ENCODE measurements at regions not wholly inside any gene's neighbourhood (a gene's known extent, or its start where the extent isn't known, plus 50 kb on each side); places are given as distances from the start of the nearest gene placed in this dataset.
"Not testable (repeated sequence)": the region's sequence is repeated elsewhere in the genome, so short reads cannot be mapped to it uniquely, and the experiment has no call there.

- H3K27me3 Mint-ChIP-seq; intact Hi-C loops (cut with DNase I, micrococcal nuclease); ATAC-seq (ENCODE audit: poor library complexity); DNase-seq; H3K27ac ChIP-seq (ENCODE audit: low read depth in 1 of 2, low read length in 2 of 2); CTCF ChIA-PET; H3K9me3 Mint-ChIP-seq; H3K4me3 ChIP-seq (ENCODE audit: low read length); POLR2A ChIA-PET; H3K27ac Mint-ChIP-seq; H3K9me3 ChIP-seq (ENCODE audit: control insufficient read depth in 1 of 2, insufficient read depth in 1 of 2, low read length in 2 of 2); H3K4me1 Mint-ChIP-seq (ENCODE audit: low read depth); H3K4me1 ChIP-seq (ENCODE audit: insufficient read depth, low read length); H3K4me3 Mint-ChIP-seq; H3K36me3 Mint-ChIP-seq (ENCODE audit: low read depth); H3K36me3 ChIP-seq (ENCODE audit: insufficient read depth, low read length); H3K27me3 ChIP-seq (ENCODE audit: control insufficient read depth in 1 of 2, insufficient read depth in 2 of 2, low read length in 2 of 2): not testable (repeated sequence)
Measured at GRCh38 chr7:76807588-76808100, 180.6 kb upstream of the POMZP3 start.

- H3K36me3 ChIP-seq (ENCODE audit: insufficient read depth, low read length); DNase-seq; H3K27me3 ChIP-seq (ENCODE audit: control insufficient read depth in 1 of 2, insufficient read depth in 2 of 2, low read length in 2 of 2); H3K4me3 Mint-ChIP-seq; POLR2A ChIA-PET; H3K9me3 Mint-ChIP-seq; H3K36me3 Mint-ChIP-seq (ENCODE audit: low read depth); H3K27me3 Mint-ChIP-seq; H3K27ac Mint-ChIP-seq; H3K9me3 ChIP-seq (ENCODE audit: control insufficient read depth in 1 of 2, insufficient read depth in 1 of 2, low read length in 2 of 2); CTCF ChIA-PET; H3K4me1 Mint-ChIP-seq (ENCODE audit: low read depth); intact Hi-C loops (cut with DNase I, micrococcal nuclease); ATAC-seq (ENCODE audit: poor library complexity); H3K4me1 ChIP-seq (ENCODE audit: insufficient read depth, low read length); H3K27ac ChIP-seq (ENCODE audit: low read depth in 1 of 2, low read length in 2 of 2); H3K4me3 ChIP-seq (ENCODE audit: low read length): not testable (repeated sequence)
Measured at GRCh38 chr7:76806460-76806859, 179.4 kb upstream of the POMZP3 start.

GRCh38 chr7:76806010-76806409 lies 178.9 kb upstream of the POMZP3 start:
- H3K9me3 ChIP-seq (ENCODE audit: control insufficient read depth in 1 of 2, insufficient read depth in 1 of 2, low read length in 2 of 2); POLR2A ChIA-PET; H3K9me3 Mint-ChIP-seq; H3K27me3 ChIP-seq (ENCODE audit: control insufficient read depth in 1 of 2, insufficient read depth in 2 of 2, low read length in 2 of 2); H3K4me3 ChIP-seq (ENCODE audit: low read length); H3K36me3 Mint-ChIP-seq (ENCODE audit: low read depth); H3K27me3 Mint-ChIP-seq; H3K4me1 ChIP-seq (ENCODE audit: insufficient read depth, low read length); intact Hi-C loops (cut with DNase I, micrococcal nuclease); H3K4me3 Mint-ChIP-seq; CTCF ChIA-PET; H3K27ac ChIP-seq (ENCODE audit: low read depth in 1 of 2, low read length in 2 of 2); H3K27ac Mint-ChIP-seq; ATAC-seq (ENCODE audit: poor library complexity); H3K4me1 Mint-ChIP-seq (ENCODE audit: low read depth); H3K36me3 ChIP-seq (ENCODE audit: insufficient read depth, low read length): not testable (repeated sequence)
- peak in 1 of 14 experiments; percentile 11 for DNase-seq

GRCh38 chr7:76805262-76805661 lies 178.2 kb upstream of the POMZP3 start:
- H3K36me3 ChIP-seq (ENCODE audit: insufficient read depth, low read length); CTCF ChIA-PET; H3K27ac ChIP-seq (ENCODE audit: low read depth in 1 of 2, low read length in 2 of 2); POLR2A ChIA-PET; ATAC-seq (ENCODE audit: poor library complexity); H3K27me3 ChIP-seq (ENCODE audit: control insufficient read depth in 1 of 2, insufficient read depth in 2 of 2, low read length in 2 of 2); H3K4me3 Mint-ChIP-seq; DNase-seq; H3K36me3 Mint-ChIP-seq (ENCODE audit: low read depth); H3K27me3 Mint-ChIP-seq; H3K9me3 ChIP-seq (ENCODE audit: control insufficient read depth in 1 of 2, insufficient read depth in 1 of 2, low read length in 2 of 2); H3K4me1 Mint-ChIP-seq (ENCODE audit: low read depth); H3K4me1 ChIP-seq (ENCODE audit: insufficient read depth, low read length); H3K9me3 Mint-ChIP-seq; H3K4me3 ChIP-seq (ENCODE audit: low read length); intact Hi-C loops (cut with DNase I, micrococcal nuclease); H3K27ac Mint-ChIP-seq: not testable (repeated sequence)

- H3K4me3 Mint-ChIP-seq; CTCF ChIA-PET; POLR2A ChIA-PET; H3K4me1 Mint-ChIP-seq (ENCODE audit: low read depth); H3K9me3 ChIP-seq (ENCODE audit: control insufficient read depth in 1 of 2, insufficient read depth in 1 of 2, low read length in 2 of 2); H3K36me3 ChIP-seq (ENCODE audit: insufficient read depth, low read length); H3K27me3 ChIP-seq (ENCODE audit: control insufficient read depth in 1 of 2, insufficient read depth in 2 of 2, low read length in 2 of 2); H3K27ac ChIP-seq (ENCODE audit: low read depth in 1 of 2, low read length in 2 of 2); H3K4me3 ChIP-seq (ENCODE audit: low read length); H3K27me3 Mint-ChIP-seq; DNase-seq; H3K27ac Mint-ChIP-seq; H3K9me3 Mint-ChIP-seq; H3K4me1 ChIP-seq (ENCODE audit: insufficient read depth, low read length); H3K36me3 Mint-ChIP-seq (ENCODE audit: low read depth); intact Hi-C loops (cut with DNase I, micrococcal nuclease); ATAC-seq (ENCODE audit: poor library complexity): not testable (repeated sequence)
Measured at GRCh38 chr7:76797639-76798038, 170.6 kb upstream of the POMZP3 start.

GRCh38 chr7:76780693-76781092 lies 153.6 kb upstream of the POMZP3 start:
- DNase-seq; H3K36me3 ChIP-seq (ENCODE audit: insufficient read depth, low read length); H3K4me3 Mint-ChIP-seq; POLR2A ChIA-PET; H3K27ac Mint-ChIP-seq; H3K4me1 ChIP-seq (ENCODE audit: insufficient read depth, low read length); ATAC-seq (ENCODE audit: poor library complexity); H3K4me3 ChIP-seq (ENCODE audit: low read length); H3K9me3 Mint-ChIP-seq; H3K36me3 Mint-ChIP-seq (ENCODE audit: low read depth); H3K27me3 ChIP-seq (ENCODE audit: control insufficient read depth in 1 of 2, insufficient read depth in 2 of 2, low read length in 2 of 2); H3K27ac ChIP-seq (ENCODE audit: low read depth in 1 of 2, low read length in 2 of 2); H3K9me3 ChIP-seq (ENCODE audit: control insufficient read depth in 1 of 2, insufficient read depth in 1 of 2, low read length in 2 of 2); H3K4me1 Mint-ChIP-seq (ENCODE audit: low read depth); H3K27me3 Mint-ChIP-seq; CTCF ChIA-PET; intact Hi-C loops (cut with DNase I, micrococcal nuclease): not testable (repeated sequence)

GRCh38 chr7:76774279-76774678 lies 147.2 kb upstream of the POMZP3 start:
- H3K27me3 Mint-ChIP-seq; H3K27ac ChIP-seq (ENCODE audit: low read depth in 1 of 2, low read length in 2 of 2); H3K4me1 ChIP-seq (ENCODE audit: insufficient read depth, low read length); ATAC-seq (ENCODE audit: poor library complexity); H3K27me3 ChIP-seq (ENCODE audit: control insufficient read depth in 1 of 2, insufficient read depth in 2 of 2, low read length in 2 of 2); H3K4me1 Mint-ChIP-seq (ENCODE audit: low read depth); DNase-seq; H3K9me3 ChIP-seq (ENCODE audit: control insufficient read depth in 1 of 2, insufficient read depth in 1 of 2, low read length in 2 of 2); intact Hi-C loops (cut with DNase I, micrococcal nuclease); H3K36me3 ChIP-seq (ENCODE audit: insufficient read depth, low read length); CTCF ChIA-PET; H3K4me3 ChIP-seq (ENCODE audit: low read length); H3K36me3 Mint-ChIP-seq (ENCODE audit: low read depth); POLR2A ChIA-PET; H3K4me3 Mint-ChIP-seq; H3K27ac Mint-ChIP-seq; H3K9me3 Mint-ChIP-seq: not testable (repeated sequence)
